Lower leg skin (tissue), 3 donors: ENCODE measurements at regions not wholly inside any gene's neighbourhood (a gene's known extent, or its start where the extent isn't known, plus 50 kb on each side); places are given as distances from the start of the nearest gene placed in this dataset.

Experiments
- CTCF ChIP-seq, 3 donors: fragments of 450-650 bp; IDR thresholded peaks; one replicate each; pipeline ENCODE4 v1.5.1; 2016; ENCODE audit warnings: antibody characterized with exemption in 3 of 3, mild to moderate bottlenecking in 3 of 3, moderate library complexity in 2 of 3
- POLR2A ChIP-seq, 2 donors: fragments of 450-650 bp; IDR thresholded peaks; one replicate each; pipeline ENCODE4 v1.6.1; 2016 to 2017; ENCODE audit warnings: antibody characterized with exemption in 2 of 2, mild to moderate bottlenecking in 1 of 2, moderate library complexity in 1 of 2

- TF ChIP-seq CTCF (IDR thresholded peaks at IDR 0.05) (no peak), POLR2A (IDR thresholded peaks at IDR 0.05) (no peak)
These were observed 119.4 kb upstream of the SPIN4 start for GRCh38 chrX:63470506-63470905.
